Amniotic epithelial cell (primary cell): ENCODE measurements at regions not wholly inside any gene's neighbourhood (a gene's known extent, or its start where the extent isn't known, plus 50 kb on each side); places are given as distances from the start of the nearest gene placed in this dataset.
A peak's percentile ranks its signal among the peaks of the same experiment; 100 is the strongest.

Source experiments
- DNase-seq: peaks from one replicate; pipeline ENCODE4 v3.0.0-alpha.2; 2010; ENCODE audit warnings: low read depth

GRCh38 chr18:34978533-34978893 lies 62.7 kb upstream of the MAPRE2 start:
- no peak for DNase-seq

GRCh38 chr18:34978953-34979608 lies 62.1 kb upstream of the MAPRE2 start:
- DNase-seq: peak; percentile 93

GRCh38 chr18:34981487-34981886 lies 59.7 kb upstream of the MAPRE2 start:
- no peak for DNase-seq

GRCh38 chr18:34985963-34986362 lies 55.2 kb upstream of the MAPRE2 start:
- DNase-seq: no peak

GRCh38 chr18:34990597-34990996 lies 50.6 kb upstream of the MAPRE2 start:
- peak; percentile 69 for DNase-seq

GRCh38 chr18:34991152-34991551 lies 50.1 kb upstream of the MAPRE2 start:
- no peak for DNase-seq
